Osteoblast (primary cell): ENCODE measurements at regions not wholly inside any gene's neighbourhood (a gene's known extent, or its start where the extent isn't known, plus 50 kb on each side); places are given as distances from the start of the nearest gene placed in this dataset.

Experiments
- DNase-seq: peaks from one replicate; pipeline ENCODE4 v3.0.0; 2011; ENCODE audit warnings: low spot score, mixed read lengths; ENCODE audit not compliant: insufficient read length; ENCODE audit errors: missing footprints
- H2AFZ ChIP-seq: 2 replicates; pipeline ENCODE4 v1.6.0; 2011; ENCODE audit warnings: mild to moderate bottlenecking, low read length
- H3K27ac ChIP-seq: 2 replicates; pipeline ENCODE4 v1.5.1; 2011; ENCODE audit warnings: mild to moderate bottlenecking, low read depth, low read length, moderate library complexity
- H3K27me3 ChIP-seq: 2 replicates; pipeline ENCODE4 v1.6.0; 2012; ENCODE audit warnings: mild to moderate bottlenecking, control low read depth, inconsistent platforms, low read length, moderate library complexity; ENCODE audit not compliant: insufficient read depth
- H3K36me3 ChIP-seq: 2 replicates; pipeline ENCODE4 v1.5.1; 2011; ENCODE audit warnings: mild to moderate bottlenecking, low read length, control low read depth, moderate library complexity; ENCODE audit not compliant: insufficient read depth
- H3K4me1 ChIP-seq: 2 replicates; pipeline ENCODE4 v1.5.1; 2011; ENCODE audit warnings: mild to moderate bottlenecking, low read length, control low read depth, moderate library complexity; ENCODE audit not compliant: insufficient read depth
- H3K4me2 ChIP-seq: 2 replicates; pipeline ENCODE4 v1.6.0; 2011; ENCODE audit warnings: mild to moderate bottlenecking, low read length; ENCODE audit not compliant: insufficient read depth
- H3K4me3 ChIP-seq: fragments of 200-600 bp; sonication (generic); 3 replicates; pipeline ENCODE4 v1.5.1; 2012; ENCODE audit warnings: mild to moderate bottlenecking, low read length, inconsistent platforms; ENCODE audit not compliant: insufficient read depth
- H3K79me2 ChIP-seq: 2 replicates; pipeline ENCODE4 v1.6.0; 2012; ENCODE audit warnings: mild to moderate bottlenecking, low read length, control low read depth, inconsistent platforms; ENCODE audit not compliant: insufficient read depth
- H3K9me3 ChIP-seq: 2 replicates; pipeline ENCODE4 v1.5.1; 2011; ENCODE audit warnings: low read depth, low read length, control low read depth
- H4K20me1 ChIP-seq: 2 replicates; pipeline ENCODE4 v1.6.0; 2012; ENCODE audit warnings: mild to moderate bottlenecking, low read length, control low read depth; ENCODE audit not compliant: insufficient read depth
- TF ChIP-seq, protein P1 (sequence below): IDR thresholded peaks from 2 replicates; pipeline ENCODE4 v1.5.1; 2011; ENCODE audit warnings: mild to moderate bottlenecking, low read depth, low read length, moderate library complexity; ENCODE audit errors: extremely low read depth

- Histone ChIP-seq H3K4me3 (no peak overlapping the region), H4K20me1 (no peaks in the 10 kb centered on the region), H2AFZ (no peak overlapping the region), H3K4me2 (no peak overlapping the region), H3K27me3 (no peaks in the 10 kb centered on the region), H3K79me2 (no peaks in the 10 kb centered on the region), H3K9me3 (peaks cover 3% of the 10 kb centered on the region), H3K4me1 (no peaks in the 10 kb centered on the region), H3K27ac (no peak overlapping the region), H3K36me3 (no peaks in the 10 kb centered on the region)
- DNase-seq = no peak
- TF ChIP-seq, protein P1, sequence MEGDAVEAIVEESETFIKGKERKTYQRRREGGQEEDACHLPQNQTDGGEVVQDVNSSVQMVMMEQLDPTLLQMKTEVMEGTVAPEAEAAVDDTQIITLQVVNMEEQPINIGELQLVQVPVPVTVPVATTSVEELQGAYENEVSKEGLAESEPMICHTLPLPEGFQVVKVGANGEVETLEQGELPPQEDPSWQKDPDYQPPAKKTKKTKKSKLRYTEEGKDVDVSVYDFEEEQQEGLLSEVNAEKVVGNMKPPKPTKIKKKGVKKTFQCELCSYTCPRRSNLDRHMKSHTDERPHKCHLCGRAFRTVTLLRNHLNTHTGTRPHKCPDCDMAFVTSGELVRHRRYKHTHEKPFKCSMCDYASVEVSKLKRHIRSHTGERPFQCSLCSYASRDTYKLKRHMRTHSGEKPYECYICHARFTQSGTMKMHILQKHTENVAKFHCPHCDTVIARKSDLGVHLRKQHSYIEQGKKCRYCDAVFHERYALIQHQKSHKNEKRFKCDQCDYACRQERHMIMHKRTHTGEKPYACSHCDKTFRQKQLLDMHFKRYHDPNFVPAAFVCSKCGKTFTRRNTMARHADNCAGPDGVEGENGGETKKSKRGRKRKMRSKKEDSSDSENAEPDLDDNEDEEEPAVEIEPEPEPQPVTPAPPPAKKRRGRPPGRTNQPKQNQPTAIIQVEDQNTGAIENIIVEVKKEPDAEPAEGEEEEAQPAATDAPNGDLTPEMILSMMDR = no peak
These were observed 420.9 kb upstream of the GRM3 start for GRCh38 chr7:86222806-86223205.

DNA sequence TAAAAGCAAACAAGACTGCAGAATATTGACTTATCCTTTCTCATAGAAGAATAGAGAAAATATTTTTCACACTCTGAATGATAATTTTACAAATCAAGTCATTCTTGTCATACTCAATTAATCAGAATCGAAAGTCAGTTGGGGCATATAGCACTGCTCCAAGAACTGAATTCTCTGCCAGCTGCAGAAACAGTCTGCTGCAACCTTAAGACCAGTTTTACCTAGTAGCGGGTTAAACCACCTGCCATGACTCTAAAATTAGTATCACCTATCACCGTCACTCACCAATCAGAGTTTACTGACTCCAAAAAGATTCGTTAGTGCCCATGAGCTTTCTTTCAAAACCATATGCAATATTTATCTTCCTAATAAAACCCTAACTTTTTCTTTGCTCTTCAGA lies 429.0 kb upstream of the GRM3 start:
- TF ChIP-seq, protein P1 = no peak
- no peaks in the 10 kb centered on the region for H3K36me3 ChIP-seq
- H3K79me2 ChIP-seq = no peaks in the 10 kb centered on the region

DNA sequence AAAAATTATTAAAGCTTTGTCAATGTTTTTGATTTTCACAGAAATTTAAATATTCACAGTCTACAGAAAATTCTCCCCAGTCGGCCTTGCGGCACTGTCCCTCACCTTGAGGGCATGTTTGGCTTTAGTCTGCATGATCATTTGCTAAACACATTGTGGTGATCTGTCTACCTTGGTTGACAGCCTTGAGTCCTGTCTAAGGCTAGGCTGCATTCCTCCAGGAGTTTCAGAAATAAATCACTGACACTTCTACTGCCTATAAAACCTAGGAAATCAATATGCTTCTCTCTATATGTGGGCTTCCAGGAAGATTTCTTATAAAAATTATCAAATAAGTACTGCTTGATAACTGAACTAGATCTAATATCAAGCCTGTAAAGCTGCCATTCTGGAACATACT lies 430.7 kb upstream of the GRM3 start:
- no peaks in the 10 kb centered on the region for H3K4me1 ChIP-seq
- no peaks in the 10 kb centered on the region for H3K27me3 ChIP-seq
- no peaks in the 10 kb centered on the region for H3K79me2 ChIP-seq
- no peaks in the 10 kb centered on the region for H3K36me3 ChIP-seq
- peaks cover 2% of the 10 kb centered on the region for H3K9me3 ChIP-seq
- TF ChIP-seq, protein P1 = no peak
- no peak overlapping the region for H3K4me3 ChIP-seq
- H4K20me1 ChIP-seq = no peaks in the 10 kb centered on the region
- no peak overlapping the region for H2AFZ ChIP-seq
- H3K27ac ChIP-seq = no peak overlapping the region
- no peak overlapping the region for H3K4me2 ChIP-seq
- DNase-seq = no peak

More for the DNA sequence above, 429.0 kb upstream of the GRM3 start:
- no peak overlapping the region for H3K4me3 ChIP-seq
- no peaks in the 10 kb centered on the region for H3K27me3 ChIP-seq
- H3K4me2 ChIP-seq = no peak overlapping the region
- H2AFZ ChIP-seq = no peak overlapping the region
- H3K9me3 ChIP-seq = no peaks in the 10 kb centered on the region
- DNase-seq = no peak
- H4K20me1 ChIP-seq = no peaks in the 10 kb centered on the region
- H3K4me1 ChIP-seq = no peaks in the 10 kb centered on the region
- no peak overlapping the region for H3K27ac ChIP-seq

- Histone ChIP-seq H2AFZ (no peak overlapping the region), H4K20me1 (no peaks in the 10 kb centered on the region), H3K79me2 (no peaks in the 10 kb centered on the region), H3K4me1 (no peaks in the 10 kb centered on the region), H3K27ac (no peak overlapping the region), H3K36me3 (no peaks in the 10 kb centered on the region), H3K4me3 (no peak overlapping the region), H3K4me2 (no peak overlapping the region), H3K27me3 (no peaks in the 10 kb centered on the region), H3K9me3 (peaks cover 2% of the 10 kb centered on the region)
- TF ChIP-seq, protein P1 = no peak
- peak; percentile 49 for DNase-seq
These were observed 434.7 kb upstream of the GRM3 start for GRCh38 chr7:86209036-86209435.
